Spleen (tissue), 11 donors: ENCODE measurements at regions not wholly inside any gene's neighbourhood (a gene's known extent, or its start where the extent isn't known, plus 50 kb on each side); places are given as distances from the start of the nearest gene placed in this dataset.

Experiments used
- DNase-seq: peaks from one replicate; pipeline ENCODE4 v3.0.0-alpha.2; 2020
- H3K27ac ChIP-seq, 8 donors: fragments of 200-600 bp; sonication (generic) in 7 of 8; 1 replicate in 4 of 8; 2 replicates in 4 of 8; pipeline versions ENCODE4 v1.5.0 to v1.8.0; 2016 to 2021; ENCODE audit warnings: inconsistent platforms in 4 of 8, mild to moderate bottlenecking in 4 of 8, moderate library complexity in 1 of 8
- H3K27me3 ChIP-seq, 7 donors: fragments of 200-600 bp; sonication (generic) in 6 of 7; replicated peaks in 1 of 7; 1 replicate in 4 of 7; 2 replicates in 3 of 7; pipeline versions ENCODE4 v1.5.0 to v1.8.0; 2016 to 2021; ENCODE audit warnings: inconsistent platforms in 3 of 7, mild to moderate bottlenecking in 1 of 7
- H3K36me3 ChIP-seq, 6 donors: fragments of 200-600 bp; sonication (generic) in 5 of 6; 1 replicate in 4 of 6; 2 replicates in 2 of 6; pipeline versions ENCODE4 v1.5.0 to v1.8.0; 2016 to 2021; ENCODE audit warnings: inconsistent platforms in 2 of 6
- H3K4me1 ChIP-seq, 6 donors: fragments of 200-600 bp; sonication (generic) in 5 of 6; 1 replicate in 3 of 6; 2 replicates in 3 of 6; pipeline versions ENCODE4 v1.5.0 to v1.8.0; 2016 to 2021; ENCODE audit warnings: inconsistent platforms in 3 of 6
- H3K4me3 ChIP-seq, 8 donors: fragments of 200-600 bp; sonication (generic) in 7 of 8; 1 replicate in 4 of 8; 2 replicates in 4 of 8; pipeline versions ENCODE4 v1.5.0 to v1.8.0; 2016 to 2021; ENCODE audit warnings: inconsistent platforms in 4 of 8, mild to moderate bottlenecking in 4 of 8, moderate library complexity in 2 of 8
- H3K9me3 ChIP-seq, 8 donors: fragments of 200-600 bp; sonication (generic) in 7 of 8; 1 replicate in 4 of 8; 2 replicates in 4 of 8; pipeline versions ENCODE4 v1.5.0 to v1.8.0; 2016 to 2021; ENCODE audit warnings: inconsistent platforms in 4 of 8
- CTCF ChIP-seq, 11 experiments: fragments of 200-600 bp in 7 of 11; fragments of 450-650 bp in 4 of 11; sonication (generic) in 4 of 11; IDR thresholded peaks in 8 of 11; conservative IDR thresholded peaks in 3 of 11; 1 replicate in 7 of 11; 2 replicates in 4 of 11; pipeline versions ENCODE4 v1.4.0 to v1.8.0; 2016 to 2021; ENCODE audit warnings: antibody characterized with exemption in 11 of 11, inconsistent platforms in 4 of 11, mild to moderate bottlenecking in 1 of 11
- POLR2A ChIP-seq, 3 donors: fragments of 450-650 bp; IDR thresholded peaks; one replicate each; pipeline ENCODE4 v1.5.1; 2017; ENCODE audit warnings: antibody characterized with exemption in 3 of 3, mild to moderate bottlenecking in 1 of 3
- POLR2AphosphoS5 ChIP-seq, 3 donors: sonication (generic); formaldehyde crosslinking; IDR thresholded peaks; one replicate each; pipeline ENCODE4 v1.5.1; 2017; ENCODE audit warnings: antibody characterized with exemption in 3 of 3
- WGBS, 5 donors: extraction: QIAGEN DNeasy Blood & Tissue Kit in 3 of 5; methylation state at CpG; one replicate each; pipeline versions ENCODE4 v1.1.5 to v1.1.7; 2013 to 2018; 5-methylcytosine and 5-hydroxymethylcytosine counted together
- intact Hi-C: fragments of 100-400 bp; cut with DNase I; formaldehyde crosslinking; loops from one replicate; pipeline ENCODE4 v1.15.0; 2023; ENCODE audit warnings: low total_unique reads
- donor health status: healthy with polysubstance abuse.
- donor health status: DM: no; HTN: no; CAD: no; lungs with moderate emphysema.
- donor health status: DM: no; HTN: no; CAD: no.
- donor health status: Bipolar disorder and iron deficiency.
- donor health status: healthy.
- donor health status: DM: no; HTN: no; CAD: no.
- donor health status: DM: yes; HTN: yes; CAD: no.

DNA sequence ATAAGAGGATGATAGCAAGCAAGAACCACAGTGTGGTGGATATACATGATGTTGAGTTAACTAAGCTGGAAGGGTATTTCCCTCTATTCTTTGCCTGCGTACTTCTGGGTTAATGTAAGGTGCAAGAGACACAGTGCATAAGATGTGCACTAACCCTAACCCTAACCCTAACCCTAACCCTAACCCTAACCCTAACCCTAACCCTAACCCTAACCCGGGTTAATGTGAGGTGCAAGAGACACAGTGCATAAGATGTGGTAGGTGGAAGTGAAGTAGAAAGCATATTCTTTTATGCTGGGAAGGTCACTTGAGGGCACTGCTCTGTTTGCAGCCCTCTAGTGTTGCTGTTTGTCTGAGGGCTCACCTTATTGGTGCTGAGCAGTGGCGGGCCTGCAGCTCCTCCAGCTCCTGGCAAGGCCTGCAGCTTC is 181.5 kb upstream of the ITGA4 start:
- no peaks in the 10 kb centered on the region for H3K36me3 ChIP-seq
- DNase-seq = no peak
- intact Hi-C loops = no loop called here
- H3K4me3 ChIP-seq = no peak overlapping the region
- TF ChIP-seq POLR2AphosphoS5 (IDR thresholded peaks at IDR 0.05) (no peak), CTCF (IDR thresholded peaks at IDR 0.05 in 8 of 11, conservative IDR thresholded peaks at IDR 0.05 in 3 of 11) (no peak), POLR2A (IDR thresholded peaks at IDR 0.05) (no peak)
- WGBS, 5 donors = 65 to 79% (median 70%) methylated on average over 3 of the region's 3 CpGs
- H3K4me1 ChIP-seq = peaks cover 0 to 5% (median 1%) of the 10 kb centered on the region in 6 donors
- H3K27ac ChIP-seq = peak overlapping the region in 2 of 8 donors; percentile 11 to 28
- no peaks in the 10 kb centered on the region for H3K9me3 ChIP-seq
- H3K27me3 ChIP-seq = no peaks in the 10 kb centered on the region

DNA sequence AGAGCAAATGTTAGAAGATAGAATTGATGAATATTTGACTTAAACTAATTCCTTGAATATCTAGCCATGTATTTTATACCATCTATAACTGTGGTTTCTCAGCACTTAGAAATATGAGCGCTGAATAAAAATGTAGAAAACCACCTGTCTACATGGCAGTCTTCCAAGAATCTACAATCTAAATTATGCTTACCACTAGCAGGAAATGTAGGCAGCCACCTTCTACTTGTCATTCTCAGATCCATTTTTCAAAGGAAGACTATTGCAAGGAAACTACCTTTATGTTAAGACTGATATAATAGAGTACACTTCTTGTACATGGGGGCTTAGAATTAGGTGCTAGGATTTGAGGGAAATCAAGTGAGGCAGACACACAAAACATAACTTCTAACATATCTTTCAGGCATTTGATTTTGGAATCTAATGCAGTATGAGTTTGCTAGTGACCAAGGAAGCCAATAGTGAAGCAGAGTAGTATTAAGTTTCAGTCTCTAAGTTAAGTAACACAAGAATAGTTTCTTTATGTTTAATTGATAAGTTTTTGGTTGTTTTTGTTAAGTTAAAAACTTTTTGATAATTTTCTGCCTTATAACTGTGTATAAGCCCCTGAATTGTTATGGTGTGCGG is 175.9 kb upstream of the ITGA4 start:
- Histone ChIP-seq H3K27ac (peak overlapping the region in 3 of 8 donors; percentile 0 to 44 (median 2)), H3K9me3 (no peaks in the 10 kb centered on the region), H3K36me3 (no peaks in the 10 kb centered on the region), H3K27me3 (no peaks in the 10 kb centered on the region), H3K4me3 (no peak overlapping the region), H3K4me1 (peaks cover 0 to 11% (median 0%) of the 10 kb centered on the region in 6 donors)
- WGBS, 5 donors = 57 to 67% (median 63%) methylated on average over 2 of the region's 2 CpGs
- intact Hi-C loops = no loop called here
- no peak for TF ChIP-seq POLR2A (IDR thresholded peaks at IDR 0.05)
- TF ChIP-seq CTCF (IDR thresholded peaks at IDR 0.05 in 8 of 11, conservative IDR thresholded peaks at IDR 0.05 in 3 of 11) = no peak
- TF ChIP-seq POLR2AphosphoS5 (IDR thresholded peaks at IDR 0.05) = no peak
- DNase-seq = no peak

GRCh38 chr2:181285116-181285515 is 172.1 kb upstream of the ITGA4 start:
- WGBS, 5 donors = 31 to 94% (median 75%) methylated on average over 3 of the region's 3 CpGs

More at GRCh38 chr2:181285116-181285515, 172.1 kb upstream of the ITGA4 start:
- intact Hi-C loops = no loop called here
- Histone ChIP-seq H3K9me3 (no peaks in the 10 kb centered on the region), H3K27me3 (no peaks in the 10 kb centered on the region), H3K27ac (no peak overlapping the region), H3K36me3 (no peaks in the 10 kb centered on the region), H3K4me1 (peaks cover 0 to 11% (median 0%) of the 10 kb centered on the region in 6 donors), H3K4me3 (no peak overlapping the region)
- no peak for DNase-seq
- no peak for TF ChIP-seq POLR2AphosphoS5 (IDR thresholded peaks at IDR 0.05)
- no peak for TF ChIP-seq POLR2A (IDR thresholded peaks at IDR 0.05)
- TF ChIP-seq CTCF (IDR thresholded peaks at IDR 0.05 in 8 of 11, conservative IDR thresholded peaks at IDR 0.05 in 3 of 11) = no peak
